ENCODE measurements at regions not wholly inside any gene's neighbourhood (a gene's known extent, or its start where the extent isn't known, plus 50 kb on each side); places are given as distances from the start of the nearest gene placed in this dataset.

DNA sequence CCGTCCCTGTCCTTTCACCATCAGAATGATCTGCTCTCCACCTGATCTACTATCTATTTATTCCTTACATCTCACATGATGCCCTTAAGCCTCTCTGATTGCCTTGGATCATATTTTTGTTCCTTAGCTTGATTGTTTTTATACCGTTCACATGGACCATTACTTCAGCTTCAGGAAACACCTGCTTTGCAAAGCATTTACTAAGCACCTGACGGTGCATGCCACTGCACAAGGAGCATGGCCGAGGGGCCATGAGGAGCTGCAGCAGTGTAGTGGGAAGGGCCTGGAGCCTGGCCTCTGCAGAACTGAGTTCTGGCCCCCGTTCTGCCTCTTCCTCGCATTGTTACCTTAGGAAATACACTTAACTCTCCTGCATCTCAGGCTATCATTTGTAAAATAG, 124.1 kb upstream of the NDUFV2 start:
- Histone ChIP-seq H3K36me3 (ENCODE audit: low read depth, low read length) (no peaks in the 10 kb centered on the region), H3K9ac (ENCODE audit: low read length) (no peak overlapping the region), H3K4me3 (ENCODE audit: low read length) (no peak overlapping the region), H3K27me3 (ENCODE audit: low read length) (no peaks in the 10 kb centered on the region), H3K27ac (ENCODE audit: low read length) (no peak overlapping the region), H3F3A (ENCODE audit: low read length, unreplicated experiment) (no peaks in the 10 kb centered on the region), H3K9me3 (ENCODE audit: low read length) (no peaks in the 10 kb centered on the region), H3K79me2 (ENCODE audit: low read length) (no peaks in the 10 kb centered on the region), H2AFZ (ENCODE audit: low read length) (no peak overlapping the region), H3K9me2 (replicated peaks; ENCODE audit: low read length) (no peaks in the 10 kb centered on the region), H3K4me2 (ENCODE audit: low read length) (no peak overlapping the region), H4K20me1 (ENCODE audit: low read length) (no peaks in the 10 kb centered on the region), H3K4me1 (ENCODE audit: insufficient read depth, low read length) (no peaks in the 10 kb centered on the region)
- intact Hi-C loops (cut with micrococcal nuclease), result no loop called here
- ChIA-PET POLR2A (ENCODE audit: unreplicated experiment) (no interaction called here), CTCF (interaction anchor here (0.6 kb wide), 1 partner anchor 178 kb away, joined by 5 read pairs; no protein-coding TSS in a partner anchor)
- BruUV-seq (replicated peaks), result no TSS peak
- ATAC-seq, result no peak
- TF ChIP-seq, protein P1, sequence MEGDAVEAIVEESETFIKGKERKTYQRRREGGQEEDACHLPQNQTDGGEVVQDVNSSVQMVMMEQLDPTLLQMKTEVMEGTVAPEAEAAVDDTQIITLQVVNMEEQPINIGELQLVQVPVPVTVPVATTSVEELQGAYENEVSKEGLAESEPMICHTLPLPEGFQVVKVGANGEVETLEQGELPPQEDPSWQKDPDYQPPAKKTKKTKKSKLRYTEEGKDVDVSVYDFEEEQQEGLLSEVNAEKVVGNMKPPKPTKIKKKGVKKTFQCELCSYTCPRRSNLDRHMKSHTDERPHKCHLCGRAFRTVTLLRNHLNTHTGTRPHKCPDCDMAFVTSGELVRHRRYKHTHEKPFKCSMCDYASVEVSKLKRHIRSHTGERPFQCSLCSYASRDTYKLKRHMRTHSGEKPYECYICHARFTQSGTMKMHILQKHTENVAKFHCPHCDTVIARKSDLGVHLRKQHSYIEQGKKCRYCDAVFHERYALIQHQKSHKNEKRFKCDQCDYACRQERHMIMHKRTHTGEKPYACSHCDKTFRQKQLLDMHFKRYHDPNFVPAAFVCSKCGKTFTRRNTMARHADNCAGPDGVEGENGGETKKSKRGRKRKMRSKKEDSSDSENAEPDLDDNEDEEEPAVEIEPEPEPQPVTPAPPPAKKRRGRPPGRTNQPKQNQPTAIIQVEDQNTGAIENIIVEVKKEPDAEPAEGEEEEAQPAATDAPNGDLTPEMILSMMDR (conservative IDR thresholded peaks at IDR 0.05; ENCODE audit: low read depth, low read length), result no peak
- TF ChIP-seq EZH2 (IDR thresholded peaks at IDR 0.05; ENCODE audit: low read length, unreplicated experiment), result no peak
- TF ChIP-seq EZH2phosphoT487 (IDR thresholded peaks at IDR 0.05; ENCODE audit: borderline replicate concordance, low read length), result no peak
- no peak for DNase-seq

DNA sequence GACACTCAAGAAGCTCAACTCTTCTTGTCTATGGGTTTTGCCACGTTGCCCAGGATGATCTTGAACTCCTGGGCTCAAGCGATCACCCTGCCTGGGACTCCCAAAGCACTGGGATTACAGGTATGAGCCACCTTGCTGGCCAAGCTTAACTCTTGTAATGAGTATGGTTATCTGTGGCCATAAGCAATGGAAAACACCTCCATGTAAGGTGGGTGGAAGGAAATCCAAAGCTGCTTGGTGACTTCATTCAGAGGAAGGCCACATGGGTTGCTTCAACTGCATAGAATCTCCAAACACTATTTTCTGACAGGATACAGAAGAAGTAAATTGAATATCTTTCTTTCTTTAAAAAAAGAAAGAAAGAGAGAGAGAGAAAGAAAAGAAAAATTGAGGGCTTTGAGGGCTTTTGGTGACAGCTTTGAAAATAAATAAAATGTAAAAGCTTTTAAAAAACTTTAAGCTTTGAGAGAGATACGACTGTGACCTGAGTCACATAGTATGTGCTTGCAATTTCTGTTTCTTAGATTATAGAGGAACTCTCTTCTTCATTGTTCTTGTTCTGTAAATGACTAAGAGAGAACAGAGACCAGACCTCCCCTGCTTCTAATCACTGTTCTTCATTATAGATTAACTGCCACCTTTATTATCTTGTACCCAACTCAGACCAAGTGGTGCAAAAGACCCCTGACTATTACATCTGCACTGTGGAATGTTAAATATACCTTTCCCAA, 123.1 kb upstream of the NDUFV2 start:
- intact Hi-C loops (cut with micrococcal nuclease), result no loop called here
- Histone ChIP-seq H2AFZ (ENCODE audit: low read length) (no peak overlapping the region), H3K9me3 (ENCODE audit: low read length) (no peaks in the 10 kb centered on the region), H3K27ac (ENCODE audit: low read length) (no peak overlapping the region), H3K27me3 (ENCODE audit: low read length) (no peaks in the 10 kb centered on the region), H3K4me1 (ENCODE audit: insufficient read depth, low read length) (no peaks in the 10 kb centered on the region), H4K20me1 (ENCODE audit: low read length) (no peaks in the 10 kb centered on the region), H3K79me2 (ENCODE audit: low read length) (no peaks in the 10 kb centered on the region), H3K9me2 (replicated peaks; ENCODE audit: low read length) (no peaks in the 10 kb centered on the region), H3K4me3 (ENCODE audit: low read length) (no peak overlapping the region), H3K9ac (ENCODE audit: low read length) (no peak overlapping the region), H3K4me2 (ENCODE audit: low read length) (no peak overlapping the region), H3F3A (ENCODE audit: low read length, unreplicated experiment) (no peaks in the 10 kb centered on the region), H3K36me3 (ENCODE audit: low read depth, low read length) (no peaks in the 10 kb centered on the region)
- BruUV-seq (replicated peaks), result no TSS peak
- ATAC-seq, result no peak
- CTCF ChIA-PET, result no interaction called here
- POLR2A ChIA-PET (ENCODE audit: unreplicated experiment), result no interaction called here
- TF ChIP-seq EZH2 (IDR thresholded peaks at IDR 0.05; ENCODE audit: low read length, unreplicated experiment), result no peak
- no peak for DNase-seq

DNA sequence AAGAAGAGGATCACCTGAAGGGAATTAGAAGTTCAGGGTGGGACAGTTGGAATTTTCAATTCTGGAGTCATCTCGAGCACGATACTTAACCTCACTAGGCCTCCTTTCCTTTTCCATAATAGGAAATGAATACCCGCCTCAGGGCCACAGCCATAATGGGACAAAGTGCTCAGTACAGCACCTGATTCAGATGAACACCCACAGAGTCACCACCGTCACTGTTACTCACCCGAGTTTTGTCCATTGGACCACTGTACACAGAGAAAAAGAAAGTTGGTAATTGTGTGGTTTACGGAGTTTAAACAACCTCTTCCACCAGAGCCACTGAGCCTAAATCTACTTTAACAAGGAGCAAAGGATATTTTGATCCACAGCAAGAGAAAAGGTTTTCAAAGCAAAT, 122.0 kb upstream of the NDUFV2 start:
- no peaks in the 10 kb centered on the region for H3K9me2 ChIP-seq (replicated peaks; ENCODE audit: low read length)
- no peaks in the 10 kb centered on the region for H3K36me3 ChIP-seq (ENCODE audit: low read depth, low read length)
- TF ChIP-seq EZH2 (IDR thresholded peaks at IDR 0.05; ENCODE audit: low read length, unreplicated experiment) (no peak), EZH2phosphoT487 (IDR thresholded peaks at IDR 0.05; ENCODE audit: borderline replicate concordance, low read length) (no peak)
- TF ChIP-seq, protein P1 (conservative IDR thresholded peaks at IDR 0.05; ENCODE audit: low read depth, low read length), result no peak
- H4K20me1 ChIP-seq (ENCODE audit: low read length), result no peaks in the 10 kb centered on the region
- H2AFZ ChIP-seq (ENCODE audit: low read length), result no peak overlapping the region
- no peaks in the 10 kb centered on the region for H3K4me1 ChIP-seq (ENCODE audit: insufficient read depth, low read length)
- no peak overlapping the region for H3K27ac ChIP-seq (ENCODE audit: low read length)
- no peak overlapping the region for H3K9ac ChIP-seq (ENCODE audit: low read length)
- no peaks in the 10 kb centered on the region for H3K79me2 ChIP-seq (ENCODE audit: low read length)
- no peak for ATAC-seq
- CTCF ChIA-PET, result no interaction called here
- H3F3A ChIP-seq (ENCODE audit: low read length, unreplicated experiment), result no peaks in the 10 kb centered on the region
- no peak for DNase-seq
- no peaks in the 10 kb centered on the region for H3K9me3 ChIP-seq (ENCODE audit: low read length)
- intact Hi-C loops (cut with micrococcal nuclease), result loop anchor here (5.0 kb wide), 3 partner anchors 33 to 178 kb away; no protein-coding TSS in a partner anchor
- H3K27me3 ChIP-seq (ENCODE audit: low read length), result no peaks in the 10 kb centered on the region
- POLR2A ChIA-PET (ENCODE audit: unreplicated experiment), result no interaction called here
- H3K4me3 ChIP-seq (ENCODE audit: low read length), result no peak overlapping the region
- H3K4me2 ChIP-seq (ENCODE audit: low read length), result no peak overlapping the region
- no TSS peak for BruUV-seq (replicated peaks)

Measured in PC-3 (cell line).